ENCODE measurements at regions not wholly inside any gene's neighbourhood (a gene's known extent, or its start where the extent isn't known, plus 50 kb on each side); places are given as distances from the start of the nearest gene placed in this dataset.

DNA sequence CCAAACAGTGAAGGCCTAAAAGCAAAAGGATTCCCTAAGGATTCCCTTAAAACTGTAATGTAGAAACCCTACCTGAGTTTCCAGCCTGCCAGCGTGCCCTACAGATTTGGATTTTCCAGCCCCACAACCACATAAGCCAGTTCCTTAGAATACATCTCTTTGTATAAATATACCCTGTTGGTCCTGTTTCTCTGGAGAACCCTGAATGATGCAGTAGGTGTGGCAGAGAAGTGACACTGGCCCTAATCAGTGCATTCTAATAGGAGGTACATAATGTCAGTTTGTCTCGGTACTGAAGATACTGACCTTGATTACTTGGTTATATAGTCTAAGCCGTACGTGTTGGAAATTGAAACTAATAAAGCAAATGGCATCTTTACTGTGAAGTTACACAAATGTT, 707.8 kb upstream of the SLC35B3 start:
- TF ChIP-seq CTCF (IDR thresholded peaks at IDR 0.05) (no peak), POLR2A (IDR thresholded peaks at IDR 0.05) (no peak)
